Kidney (tissue), 13 donors: ENCODE measurements at regions not wholly inside any gene's neighbourhood (a gene's known extent, or its start where the extent isn't known, plus 50 kb on each side); places are given as distances from the start of the nearest gene placed in this dataset.
"Not testable (repeated sequence)": the region's sequence is repeated elsewhere in the genome, so short reads cannot be mapped to it uniquely, and the experiment has no call there.

Source experiments
- DNase-seq, 5 donors: peaks; one replicate each; pipeline ENCODE4 v3.0.0-alpha.2; 2013 to 2020
- FAIRE-seq: peaks from 2 replicates; lab custom pipeline; 2012; peaks lifted over from hg19 to GRCh38; lab: Jason Lieb, UNC
- H3K27ac ChIP-seq, 2 donors: one replicate each; pipeline ENCODE4 v1.7.0; 2013; ENCODE audit warnings: low read depth in 2 of 2, low read length in 2 of 2, inconsistent platforms in 1 of 2
- H3K27me3 ChIP-seq: one replicate; pipeline ENCODE4 v1.7.1; 2013; ENCODE audit warnings: low read length, inconsistent platforms; ENCODE audit not compliant: control insufficient read depth, insufficient read depth
- H3K36me3 ChIP-seq, 3 donors: one replicate each; pipeline versions ENCODE4 v1.7.0 to v1.7.1; 2013; ENCODE audit warnings: low read length in 3 of 3, control low read depth in 1 of 3, inconsistent platforms in 1 of 3; ENCODE audit not compliant: insufficient read depth in 3 of 3, control insufficient read depth in 2 of 3
- H3K4me1 ChIP-seq, 3 donors: one replicate each; pipeline versions ENCODE4 v1.7.0 to v1.7.1; 2013; ENCODE audit warnings: low read length in 3 of 3, inconsistent platforms in 1 of 3, low read depth in 1 of 3; ENCODE audit not compliant: control insufficient read depth in 2 of 3, insufficient read depth in 2 of 3
- H3K4me3 ChIP-seq, 3 donors: one replicate each; pipeline versions ENCODE4 v1.7.0 to v1.8.1; 2013; ENCODE audit warnings: low read length in 3 of 3, control low read depth in 1 of 3, inconsistent platforms in 1 of 3
- H3K9ac ChIP-seq, 3 donors: one replicate each; pipeline versions ENCODE4 v1.7.0 to v1.7.1; 2013; ENCODE audit warnings: low read length in 3 of 3, control low read depth in 1 of 3, inconsistent platforms in 1 of 3
- H3K9me3 ChIP-seq, 3 donors: one replicate each; pipeline versions ENCODE4 v1.7.0 to v1.7.1; 2013; ENCODE audit warnings: low read length in 3 of 3, control low read depth in 1 of 3, inconsistent platforms in 1 of 3; ENCODE audit not compliant: control insufficient read depth in 2 of 3, insufficient read depth in 1 of 3
- intact Hi-C: fragments of 100-400 bp; cut with DNase I; formaldehyde crosslinking; loops from one replicate; pipeline ENCODE4 v1.11.1; 2022
- TF ChIP-seq, protein P1 (sequence below): IDR thresholded peaks from 3 replicates; pipeline ENCODE4 v1.5.1; 2012; ENCODE audit warnings: mild to moderate bottlenecking, moderate library complexity, borderline replicate concordance; ENCODE audit not compliant: insufficient read depth; ENCODE audit errors: extremely low read depth
- donor health status: control.
- donor health status: control.
- donor health status: control.
- donor health status: control.
- donor health status: control.
- donor health status: DM: yes; HTN: yes; CAD: no.
- donor health status: Normal renal cell carcinoma (clear cell type).

- H3K9ac ChIP-seq: no peak overlapping the region
- H3K4me3 ChIP-seq: no peak overlapping the region
- H3K27me3 ChIP-seq: no peaks in the 10 kb centered on the region
- peaks cover 0 to 6% (median 4%) of the 10 kb centered on the region in 3 donors for H3K9me3 ChIP-seq
- FAIRE-seq: no peak
- intact Hi-C loops: no loop called here
- H3K36me3 ChIP-seq: no peaks in the 10 kb centered on the region
- TF ChIP-seq, protein P1, sequence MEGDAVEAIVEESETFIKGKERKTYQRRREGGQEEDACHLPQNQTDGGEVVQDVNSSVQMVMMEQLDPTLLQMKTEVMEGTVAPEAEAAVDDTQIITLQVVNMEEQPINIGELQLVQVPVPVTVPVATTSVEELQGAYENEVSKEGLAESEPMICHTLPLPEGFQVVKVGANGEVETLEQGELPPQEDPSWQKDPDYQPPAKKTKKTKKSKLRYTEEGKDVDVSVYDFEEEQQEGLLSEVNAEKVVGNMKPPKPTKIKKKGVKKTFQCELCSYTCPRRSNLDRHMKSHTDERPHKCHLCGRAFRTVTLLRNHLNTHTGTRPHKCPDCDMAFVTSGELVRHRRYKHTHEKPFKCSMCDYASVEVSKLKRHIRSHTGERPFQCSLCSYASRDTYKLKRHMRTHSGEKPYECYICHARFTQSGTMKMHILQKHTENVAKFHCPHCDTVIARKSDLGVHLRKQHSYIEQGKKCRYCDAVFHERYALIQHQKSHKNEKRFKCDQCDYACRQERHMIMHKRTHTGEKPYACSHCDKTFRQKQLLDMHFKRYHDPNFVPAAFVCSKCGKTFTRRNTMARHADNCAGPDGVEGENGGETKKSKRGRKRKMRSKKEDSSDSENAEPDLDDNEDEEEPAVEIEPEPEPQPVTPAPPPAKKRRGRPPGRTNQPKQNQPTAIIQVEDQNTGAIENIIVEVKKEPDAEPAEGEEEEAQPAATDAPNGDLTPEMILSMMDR: no peak
- H3K4me1 ChIP-seq: no peaks in the 10 kb centered on the region
- DNase-seq: no peak
- H3K27ac ChIP-seq: no peak overlapping the region
These were observed 209.4 kb downstream of the FZD1 start for GRCh38 chr7:91473619-91474018.

DNA sequence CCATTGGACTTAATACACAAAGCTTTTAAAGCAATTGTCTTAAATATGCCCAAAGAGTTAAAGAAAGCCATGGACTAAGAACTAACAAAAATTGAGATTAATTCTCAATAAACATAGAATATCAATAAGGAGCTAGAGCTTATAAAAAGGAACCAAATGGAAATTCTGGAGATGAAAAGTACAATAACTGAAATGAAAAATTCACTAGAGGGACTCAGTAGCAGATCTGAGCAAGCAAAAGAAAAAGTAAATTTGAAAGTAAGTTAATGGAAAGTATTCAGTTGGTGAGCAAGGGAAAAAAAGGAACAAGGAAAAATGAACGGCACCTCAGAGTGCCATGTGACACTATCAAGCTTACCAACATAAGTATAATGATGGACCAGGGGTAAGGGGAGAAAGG is 209.8 kb downstream of the FZD1 start:
- H3K4me3 ChIP-seq: no peak overlapping the region
- FAIRE-seq: no peak
- TF ChIP-seq, protein P1: no peak
- no peaks in the 10 kb centered on the region for H3K4me1 ChIP-seq
- H3K36me3 ChIP-seq: no peaks in the 10 kb centered on the region
- H3K27ac ChIP-seq: no peak overlapping the region
- peaks cover 0 to 6% (median 4%) of the 10 kb centered on the region in 3 donors for H3K9me3 ChIP-seq
- no peak for DNase-seq
- H3K27me3 ChIP-seq: no peaks in the 10 kb centered on the region
- intact Hi-C loops: no loop called here
- no peak overlapping the region for H3K9ac ChIP-seq

DNA sequence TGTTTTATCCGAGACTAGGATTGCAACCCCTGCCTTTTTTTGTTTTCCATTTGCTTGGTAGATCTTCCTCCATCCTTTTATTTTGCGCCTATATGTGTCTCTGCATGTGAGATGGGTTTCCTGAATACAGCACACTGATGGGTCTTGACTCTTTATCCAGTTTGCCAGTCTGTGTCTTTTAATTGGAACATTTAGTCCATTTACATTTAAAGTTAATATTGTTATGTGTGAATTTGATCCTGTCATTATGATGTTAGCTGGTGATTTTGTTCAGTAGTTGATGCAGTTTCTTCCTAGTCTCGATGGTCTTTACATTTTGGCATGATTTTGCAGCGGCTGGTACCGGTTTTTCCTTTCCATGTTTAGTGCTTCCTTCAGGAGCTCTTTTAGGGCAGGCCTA is 216.2 kb downstream of the FZD1 start:
- H3K27ac ChIP-seq, H3K27me3 ChIP-seq, H3K4me3 ChIP-seq, H3K4me1 ChIP-seq, intact Hi-C loops, H3K36me3 ChIP-seq, FAIRE-seq, H3K9me3 ChIP-seq, H3K9ac ChIP-seq, DNase-seq: not testable (repeated sequence)

DNA sequence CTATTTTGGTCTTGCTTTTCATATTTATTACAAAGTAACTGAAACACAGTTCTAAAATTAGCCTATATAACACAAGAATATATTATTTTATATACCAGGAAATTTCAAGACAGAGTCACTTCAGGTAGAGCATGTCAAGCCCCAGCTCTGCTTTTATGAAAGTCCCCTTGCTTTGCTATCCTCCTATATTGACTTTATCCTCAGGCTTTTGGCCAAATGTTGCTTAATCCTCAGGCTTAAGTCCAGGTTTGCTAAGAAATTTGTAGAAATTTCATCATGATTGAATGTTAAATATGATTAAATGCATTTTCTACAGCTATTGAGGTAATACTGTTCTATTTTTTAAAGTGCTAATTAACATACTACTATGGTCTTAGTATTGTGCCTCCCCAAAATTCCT is 227.6 kb downstream of the FZD1 start:
- Histone ChIP-seq H3K4me3 (no peak overlapping the region), H3K9me3 (no peaks in the 10 kb centered on the region), H3K9ac (no peak overlapping the region), H3K27ac (no peak overlapping the region), H3K27me3 (no peaks in the 10 kb centered on the region), H3K4me1 (no peaks in the 10 kb centered on the region), H3K36me3 (no peaks in the 10 kb centered on the region)
- TF ChIP-seq, protein P1: no peak
- DNase-seq (no peak), FAIRE-seq (no peak)
- intact Hi-C loops: no loop called here
